ENCODE measurements at regions not wholly inside any gene's neighbourhood (a gene's known extent, or its start where the extent isn't known, plus 50 kb on each side); places are given as distances from the start of the nearest gene placed in this dataset.
"Not testable (repeated sequence)": the region's sequence is repeated elsewhere in the genome, so short reads cannot be mapped to it uniquely, and the experiment has no call there.

GRCh38 chr13:53117048-53117447, 88.4 kb downstream of the OLFM4 start:
- H3K9me3 ChIP-seq (ENCODE audit: insufficient read depth in 2 of 2, low read depth in 1 of 2, low read length in 1 of 2); H2BK15ac ChIP-seq (ENCODE audit: low read length); H4K5ac ChIP-seq (ENCODE audit: insufficient read length, low read depth, low read length); H3K4me1 ChIP-seq (replicated peaks in 1 of 4; ENCODE audit: control insufficient read depth in 3 of 4, insufficient read depth in 4 of 4, low read length in 3 of 4); H4K91ac ChIP-seq (replicated peaks; ENCODE audit: insufficient read length, low read length); H3K79me2 ChIP-seq (ENCODE audit: control insufficient read depth in 1 of 2, insufficient read depth in 2 of 2, low read length in 2 of 2); POLR2A ChIA-PET (ENCODE audit: partially characterized antibody); DNase-seq (ENCODE audit: low read depth in 1 of 2, low spot score in 2 of 2); H3K56ac ChIP-seq (replicated peaks; ENCODE audit: insufficient read length, low read depth, low read length); H3K18ac ChIP-seq (ENCODE audit: extremely low read depth, low read length); H3K36me3 ChIP-seq (ENCODE audit: control insufficient read depth in 2 of 4, insufficient read depth in 4 of 4, low read length in 3 of 4); H3K27ac ChIP-seq (ENCODE audit: low read depth, low read length); H2AK5ac ChIP-seq (ENCODE audit: low read depth, low read length); H3K9ac ChIP-seq (replicated peaks in 1 of 4; ENCODE audit: extremely low read depth in 1 of 4, low read depth in 3 of 4, low read length in 3 of 4); H2BK12ac ChIP-seq (ENCODE audit: low read depth, low read length); H2AFZ ChIP-seq (ENCODE audit: low read length); H3K4ac ChIP-seq (replicated peaks; ENCODE audit: insufficient read length, low read depth, low read length); FAIRE-seq; H3K4me2 ChIP-seq (ENCODE audit: insufficient read depth in 1 of 2, low read depth in 2 of 2, low read length in 2 of 2); H3K14ac ChIP-seq (ENCODE audit: insufficient read length); H4K8ac ChIP-seq (ENCODE audit: extremely low read depth, insufficient read depth, low read length); H2BK20ac ChIP-seq (ENCODE audit: low read length); H4K20me1 ChIP-seq (replicated peaks in 1 of 2; ENCODE audit: control insufficient read depth in 1 of 2, insufficient read depth in 2 of 2, low read length in 2 of 2); H3K79me1 ChIP-seq (ENCODE audit: low read depth, low read length); H2BK120ac ChIP-seq (replicated peaks; ENCODE audit: low read depth, low read length); H3K23ac ChIP-seq (ENCODE audit: insufficient read length); H3K4me3 ChIP-seq (ENCODE audit: extremely low read depth in 1 of 4, insufficient read depth in 2 of 4, low read depth in 3 of 4, low read length in 4 of 4); H3K27me3 ChIP-seq (replicated peaks in 1 of 4; ENCODE audit: control insufficient read depth in 3 of 4, extremely low read depth in 1 of 4, insufficient read depth in 3 of 4, low read length in 3 of 4); H2BK5ac ChIP-seq (ENCODE audit: low read depth, low read length); H3K23me2 ChIP-seq (ENCODE audit: low read depth, low read length): not testable (repeated sequence)
- CTCF ChIA-PET (ENCODE audit: partially characterized antibody): interaction anchor here (1.0 kb wide), 1 partner anchor 17 kb away, joined by 3 read pairs; no protein-coding TSS in a partner anchor
- 0% methylated on average over 1 of the region's 1 CpG; no CpG with 5 or more reads in 1 of the 2 experiments for WGBS, 2 experiments (ENCODE audit: extremely low coverage in 1 of 2, insufficient coverage in 1 of 2, insufficient read length in 1 of 2, insufficient replicate concordance in 2 of 2, low coverage in 1 of 2, low lambda C conversion rate in 2 of 2, missing lambda C conversion rate in 1 of 2)
